ENCODE measurements at regions not wholly inside any gene's neighbourhood (a gene's known extent, or its start where the extent isn't known, plus 50 kb on each side); places are given as distances from the start of the nearest gene placed in this dataset.

GRCh38 chr1:4292861-4293260 is 361.5 kb upstream of the AJAP1 start:
- DNase-seq = no peak

DNA sequence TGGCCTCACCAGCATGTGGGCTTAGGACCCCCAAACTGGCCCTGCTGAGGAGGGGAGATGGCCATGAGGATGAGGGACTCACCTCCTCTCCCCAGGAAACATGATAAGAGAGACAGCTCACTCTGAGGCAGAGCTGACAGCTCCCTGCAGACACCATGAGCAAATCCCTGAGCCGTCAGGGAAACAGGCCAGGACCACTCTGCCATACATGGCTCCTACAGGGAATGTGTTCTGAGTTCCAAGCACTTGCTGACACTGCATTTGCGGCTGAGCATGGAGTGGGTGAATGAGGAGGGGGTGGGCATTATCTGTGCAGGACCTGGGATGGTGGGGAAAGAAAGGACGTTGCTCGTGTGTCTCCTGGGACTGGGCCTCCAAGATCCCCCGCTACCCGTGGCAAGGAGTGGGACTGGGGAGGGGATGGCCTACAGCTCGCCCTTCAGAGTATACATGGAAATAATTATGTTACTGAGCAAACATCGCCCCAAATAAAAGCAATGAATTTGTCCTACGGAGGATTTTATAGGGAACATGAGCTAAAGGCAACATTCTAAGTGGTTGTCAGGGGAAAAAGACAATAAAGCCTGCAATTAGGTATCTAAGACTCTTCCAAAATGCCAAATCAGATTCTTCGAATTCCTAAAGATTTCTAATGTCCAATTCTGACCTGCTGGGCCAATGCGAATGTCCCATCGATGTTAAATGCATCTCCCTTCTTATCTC is 355.9 kb upstream of the AJAP1 start:
- no peak for DNase-seq

DNA sequence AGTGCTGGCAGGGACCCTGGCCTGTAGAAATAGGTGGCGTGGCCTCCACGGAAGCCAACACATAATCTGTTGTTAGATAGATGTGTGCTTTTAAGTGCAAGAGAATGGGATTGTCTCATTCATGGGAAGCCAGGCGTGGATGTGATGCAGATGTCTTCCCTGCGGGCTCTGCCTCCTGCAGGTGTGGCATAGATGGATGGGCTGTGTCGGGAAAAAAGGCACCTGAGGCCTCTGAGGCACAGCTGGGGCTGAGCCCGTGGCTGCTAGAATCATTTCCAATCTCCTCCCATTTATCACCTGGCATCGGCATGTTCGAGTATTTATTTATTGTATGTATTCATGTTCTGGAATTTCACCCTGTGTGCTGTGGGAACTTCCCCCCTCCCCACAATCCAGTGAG is 353.4 kb upstream of the AJAP1 start:
- no peak for DNase-seq

- DNase-seq = no peak
Observed at GRCh38 chr1:4303303-4303702, 351.1 kb upstream of the AJAP1 start.

- no peak for DNase-seq
Observed at GRCh38 chr1:4305526-4306301, 348.7 kb upstream of the AJAP1 start.

GRCh38 chr1:4306559-4307467 is 347.6 kb upstream of the AJAP1 start:
- DNase-seq = no peak

DNA sequence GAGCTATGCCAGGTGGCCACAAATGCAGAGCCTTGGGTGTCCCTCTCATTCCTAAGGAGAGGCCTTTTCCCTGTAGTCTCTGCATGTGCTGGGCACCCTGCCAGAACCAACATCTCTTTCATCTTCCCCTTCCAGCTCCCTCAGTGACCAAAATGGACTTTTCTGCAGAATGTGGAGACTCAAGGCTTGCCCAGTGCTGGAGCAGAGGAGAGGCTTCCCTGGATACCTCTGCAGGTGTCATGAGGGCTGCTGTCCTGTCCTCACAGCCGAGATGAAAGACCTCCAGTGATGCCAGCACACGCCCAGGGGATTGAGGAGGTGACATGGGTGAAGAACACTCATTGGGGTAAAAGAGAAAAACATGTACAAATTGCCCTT is 347.0 kb upstream of the AJAP1 start:
- DNase-seq = no peak

DNA sequence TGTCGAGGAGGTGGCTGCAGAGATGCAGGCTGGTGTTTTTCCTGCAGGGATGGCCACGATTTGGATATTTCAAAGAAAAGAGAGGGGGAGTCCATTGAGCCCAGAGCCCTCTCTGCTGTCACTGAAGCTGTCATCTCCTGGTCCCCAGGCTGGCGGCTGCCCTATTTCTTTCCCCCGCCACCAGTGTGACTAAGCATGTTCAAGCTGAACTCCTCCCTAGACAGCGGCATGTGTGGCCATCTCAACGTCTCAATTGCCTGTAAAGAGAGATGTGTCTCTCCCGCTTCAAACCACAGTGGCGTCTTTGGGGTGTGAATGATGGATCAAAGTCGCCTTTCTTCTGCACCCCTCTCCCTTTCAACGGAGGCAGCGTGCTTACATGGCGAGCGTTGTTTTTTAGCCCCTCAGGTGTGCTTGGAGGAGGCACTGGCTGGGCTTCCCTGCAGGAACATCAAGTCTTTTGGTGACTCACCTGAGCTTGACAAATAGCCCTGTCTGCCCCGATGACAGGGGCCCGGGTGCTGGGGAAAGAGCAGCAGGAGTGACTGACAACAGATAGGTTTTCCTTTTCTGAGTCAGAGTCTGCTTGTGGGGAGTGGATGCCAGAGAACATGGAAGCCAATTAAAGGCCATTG is 346.4 kb upstream of the AJAP1 start:
- DNase-seq = no peak

GRCh38 chr1:4308806-4309205 is 345.6 kb upstream of the AJAP1 start:
- no peak for DNase-seq

DNA sequence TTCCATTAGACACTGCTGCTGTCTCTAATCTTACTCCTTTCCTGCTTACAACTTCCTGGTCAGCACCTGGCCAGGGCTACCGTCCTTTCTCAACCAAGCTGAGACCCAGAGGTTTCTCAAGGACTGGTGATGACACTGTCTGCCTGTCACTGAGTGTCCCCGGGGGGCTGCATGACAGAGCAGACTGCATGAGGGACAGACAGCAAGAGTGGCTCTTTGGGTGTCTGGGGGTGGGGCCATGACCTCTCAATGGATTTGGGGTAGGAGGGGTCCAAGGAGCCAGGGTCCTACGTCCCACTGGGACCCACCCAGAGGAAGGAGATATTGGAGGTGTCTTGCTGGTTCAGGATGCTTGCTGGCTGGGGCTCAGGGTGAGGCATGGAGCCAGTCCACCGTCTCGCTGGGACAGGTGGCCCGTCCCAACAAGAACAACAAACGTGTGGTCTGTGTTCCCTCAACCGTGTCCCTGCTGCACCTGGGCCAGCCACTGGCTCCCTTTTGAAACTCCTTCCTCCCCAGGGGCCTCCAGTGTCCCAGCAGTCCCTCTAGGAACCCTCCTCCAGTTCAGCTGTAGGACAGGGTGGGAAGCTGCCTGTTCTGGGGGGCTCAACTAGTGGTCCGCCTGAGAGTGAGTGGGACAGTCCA is 344.6 kb upstream of the AJAP1 start:
- DNase-seq = no peak

- no peak for DNase-seq
Observed at GRCh38 chr1:4310396-4310923, 343.9 kb upstream of the AJAP1 start.

DNA sequence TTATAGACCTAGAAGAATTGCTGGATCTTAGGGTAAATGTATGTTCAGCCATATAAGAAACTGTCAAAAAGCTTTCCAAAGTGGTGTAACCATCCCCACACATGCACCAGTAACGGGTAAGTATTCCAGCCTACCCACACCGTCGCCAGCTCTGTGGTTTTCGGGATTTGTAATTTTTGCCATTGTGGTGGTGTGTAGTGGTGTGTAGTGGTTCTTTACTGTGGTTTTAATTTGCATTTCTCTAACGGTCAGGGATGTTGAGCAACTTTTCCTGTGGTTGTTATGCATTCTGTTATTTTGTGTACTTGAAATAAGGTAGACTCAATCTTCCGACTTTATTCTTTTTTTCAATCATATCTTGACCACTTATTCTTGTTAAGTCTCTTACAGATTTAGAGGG is 342.4 kb upstream of the AJAP1 start:
- no peak for DNase-seq

GRCh38 chr1:4315202-4315601 is 339.2 kb upstream of the AJAP1 start:
- no peak for DNase-seq

DNA sequence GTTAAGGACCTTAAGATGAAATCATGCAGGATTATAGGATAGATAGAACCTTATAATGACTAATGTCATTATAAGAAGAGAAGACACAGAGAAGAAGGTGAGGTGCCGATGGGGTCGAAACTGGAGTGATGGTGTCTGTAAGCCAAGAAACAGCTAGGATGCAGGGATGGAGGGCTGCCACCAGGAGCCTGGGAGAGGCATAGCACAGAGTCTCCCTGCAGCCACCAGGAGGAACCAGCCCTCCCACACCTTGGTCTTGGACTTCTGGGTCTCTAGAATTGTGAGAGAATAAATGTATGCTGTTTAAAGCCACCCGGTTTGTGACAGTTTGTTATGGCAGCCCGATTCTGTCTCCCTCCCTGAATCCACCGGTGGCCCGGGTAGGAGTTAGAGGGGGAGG is 337.2 kb upstream of the AJAP1 start:
- no peak for DNase-seq

GRCh38 chr1:4318720-4319119 is 335.7 kb upstream of the AJAP1 start:
- no peak for DNase-seq

GRCh38 chr1:4319496-4319895 is 334.9 kb upstream of the AJAP1 start:
- DNase-seq = peak; percentile 59

DNA sequence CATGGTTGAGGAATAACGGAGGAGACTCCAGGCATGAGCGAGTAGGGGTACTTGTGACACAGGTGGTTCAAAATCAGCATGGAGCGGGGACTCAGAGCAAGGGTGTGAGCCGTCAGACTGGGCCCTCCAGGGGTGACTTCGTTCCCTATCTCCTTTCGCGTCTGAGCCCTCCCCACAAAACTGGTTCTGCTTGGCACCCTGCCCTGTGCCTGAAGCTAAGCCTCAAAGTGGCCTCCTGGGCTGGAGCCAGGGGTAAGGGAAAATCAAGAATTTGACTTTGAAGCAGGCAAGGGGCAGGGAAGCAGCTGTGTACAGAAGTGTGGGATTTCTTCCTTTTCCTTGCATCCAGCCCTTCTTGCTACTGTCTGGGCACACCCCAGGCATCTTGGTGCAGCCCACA is 331.5 kb upstream of the AJAP1 start:
- DNase-seq = no peak

DNA sequence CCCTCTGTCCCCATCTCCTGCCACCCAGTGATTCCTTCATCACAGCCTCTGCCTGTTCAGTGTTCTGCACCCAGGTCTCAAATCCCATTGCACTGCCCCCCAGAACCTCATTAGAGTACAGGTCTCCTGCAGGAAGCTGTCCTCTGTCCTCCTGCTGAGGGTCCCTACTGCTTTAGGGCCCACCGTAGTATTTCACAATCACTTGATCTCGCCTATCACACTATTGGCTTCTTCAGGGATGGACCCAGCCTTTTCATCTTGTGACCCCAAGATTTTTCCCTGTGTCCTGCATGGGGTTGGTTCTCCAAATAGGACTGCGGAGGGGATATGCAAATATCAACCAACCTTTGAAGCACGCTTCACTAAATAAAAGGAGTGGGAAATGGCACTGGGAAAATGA is 331.1 kb upstream of the AJAP1 start:
- DNase-seq = no peak

DNA sequence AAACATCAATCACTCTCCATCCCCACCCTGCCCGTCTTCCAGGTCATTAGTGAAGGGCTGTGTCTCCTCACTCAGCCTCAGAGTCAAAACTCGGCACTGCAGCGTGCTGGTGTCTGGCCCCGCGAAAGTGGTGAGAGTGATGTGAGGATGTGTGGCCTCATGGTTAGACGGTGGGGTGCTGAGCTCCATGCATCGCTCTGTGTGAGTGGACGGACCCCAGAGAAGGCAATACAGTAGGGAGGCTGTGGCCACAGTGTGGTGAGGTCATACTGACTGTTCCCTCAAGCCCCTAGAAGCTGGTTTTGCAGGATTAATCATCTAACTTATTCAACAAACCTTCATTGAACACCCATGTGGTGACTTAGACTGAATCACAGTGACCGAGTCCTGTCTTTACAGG is 329.9 kb upstream of the AJAP1 start:
- DNase-seq = no peak

DNA sequence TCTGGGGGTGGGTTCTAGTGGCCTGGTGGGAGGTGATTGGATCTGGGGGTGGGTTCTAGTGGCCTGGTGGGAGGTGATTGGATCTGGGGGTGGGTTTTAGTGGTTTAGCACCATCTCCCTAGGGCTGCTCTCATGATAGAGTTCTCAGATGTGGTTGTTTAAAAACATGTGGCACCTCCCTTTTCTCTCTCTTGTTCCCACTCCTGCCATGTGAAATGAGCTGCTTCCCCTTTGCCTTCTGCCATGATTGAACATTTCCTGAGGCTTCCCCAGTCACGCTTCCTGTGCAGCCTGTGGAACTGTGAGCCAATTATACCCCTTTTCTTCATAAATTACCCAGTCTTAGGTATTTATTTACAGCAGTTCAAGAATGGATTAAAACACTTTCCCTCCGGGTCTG is 327.3 kb upstream of the AJAP1 start:
- DNase-seq = no peak

DNA sequence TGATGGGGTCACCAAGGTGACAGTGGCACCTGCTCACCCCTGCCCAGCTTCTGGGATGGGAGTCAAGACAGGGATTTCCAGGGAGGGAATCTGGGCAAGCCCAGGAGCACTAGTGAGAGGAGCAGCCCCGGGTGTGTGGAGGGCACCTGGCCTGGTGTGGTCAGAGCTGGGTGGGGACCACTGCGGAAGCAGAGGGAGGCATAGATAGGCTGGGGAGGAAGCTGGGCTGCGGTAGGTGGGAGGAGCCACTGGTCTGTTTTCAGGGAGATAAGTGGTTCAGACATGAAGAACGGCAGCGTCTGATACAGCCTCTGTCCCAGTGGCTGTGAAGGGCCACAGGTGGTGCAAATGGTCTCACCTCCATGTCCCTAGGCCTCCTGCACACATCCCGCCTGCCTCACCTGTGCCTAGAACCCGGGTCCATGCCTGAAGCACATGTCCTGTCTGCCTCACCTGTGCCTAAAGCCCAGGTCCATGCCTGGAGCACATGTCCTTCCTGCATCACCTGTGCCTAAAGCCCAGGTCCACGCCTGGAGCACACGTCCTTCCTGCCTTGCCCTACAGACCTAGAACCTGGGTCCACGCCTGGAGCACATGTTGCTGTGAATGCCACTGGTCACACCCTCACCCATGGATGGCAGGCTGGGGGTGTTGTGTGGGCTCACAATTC is 325.9 kb upstream of the AJAP1 start:
- DNase-seq = no peak

Data from eye (tissue), 1 donor.